NT2/D1 (cell line): ENCODE measurements at regions not wholly inside any gene's neighbourhood (a gene's known extent, or its start where the extent isn't known, plus 50 kb on each side); places are given as distances from the start of the nearest gene placed in this dataset.

Experiments
- DNase-seq: peaks from one replicate; pipeline ENCODE4 v3.0.0-alpha.2; 2011; ENCODE audit warnings: low read depth, low spot score
- H3K27me3 ChIP-seq: 2 replicates; pipeline ENCODE4 v1.6.0; 2011; ENCODE audit warnings: mild to moderate bottlenecking; ENCODE audit not compliant: insufficient read length, insufficient read depth
- H3K36me3 ChIP-seq: 2 replicates; pipeline ENCODE4 v1.6.1; 2011; ENCODE audit warnings: mild to moderate bottlenecking, low read length, mixed read lengths; ENCODE audit not compliant: insufficient read depth, insufficient read length
- H3K4me1 ChIP-seq: 2 replicates; pipeline ENCODE4 v1.5.1; 2011; ENCODE audit not compliant: insufficient read depth, insufficient read length
- H3K4me3 ChIP-seq: 2 replicates; pipeline ENCODE4 v1.5.1; 2011; ENCODE audit warnings: low read depth; ENCODE audit not compliant: insufficient read length
- H3K9ac ChIP-seq: 2 replicates; pipeline ENCODE4 v1.6.0; 2011; ENCODE audit warnings: low read depth; ENCODE audit not compliant: insufficient read length
- H3K9me3 ChIP-seq: 2 replicates; pipeline ENCODE4 v1.5.1; 2011; ENCODE audit warnings: mild to moderate bottlenecking, low read length; ENCODE audit not compliant: insufficient read depth
- SUZ12 ChIP-seq: IDR thresholded peaks from 2 replicates; pipeline ENCODE4 v1.6.1; 2011; ENCODE audit not compliant: insufficient read length, insufficient read depth; ENCODE audit errors: extremely low read depth
- YY1 ChIP-seq: IDR thresholded peaks from 2 replicates; pipeline ENCODE4 v1.6.1; 2011; ENCODE audit not compliant: insufficient read length, insufficient read depth
- ZNF274 ChIP-seq: IDR thresholded peaks from 2 replicates; pipeline ENCODE4 v1.6.1; 2011; ENCODE audit warnings: mild to moderate bottlenecking, low read depth, low read length

- no peak overlapping the region for H3K4me3 ChIP-seq
- no peak for DNase-seq
- no peak overlapping the region for H3K9ac ChIP-seq
- H3K9me3 ChIP-seq, result no peaks in the 10 kb centered on the region
- no peaks in the 10 kb centered on the region for H3K4me1 ChIP-seq
- TF ChIP-seq ZNF274 (no peak), YY1 (no peak), SUZ12 (no peak)
- no peaks in the 10 kb centered on the region for H3K27me3 ChIP-seq
- no peaks in the 10 kb centered on the region for H3K36me3 ChIP-seq
Measured at GRCh38 chr16:50924759-50925545, 183.1 kb downstream of the CYLD start.

- H3K9ac ChIP-seq, result no peak overlapping the region
- TF ChIP-seq ZNF274 (no peak), SUZ12 (no peak), YY1 (no peak)
- H3K4me3 ChIP-seq, result no peak overlapping the region
- no peaks in the 10 kb centered on the region for H3K27me3 ChIP-seq
- H3K4me1 ChIP-seq, result no peaks in the 10 kb centered on the region
- no peaks in the 10 kb centered on the region for H3K36me3 ChIP-seq
- H3K9me3 ChIP-seq, result no peaks in the 10 kb centered on the region
- no peak for DNase-seq
Measured at GRCh38 chr16:50917950-50918703, 176.2 kb downstream of the CYLD start.

GRCh38 chr16:50916040-50916439 lies 174.2 kb downstream of the CYLD start:
- Histone ChIP-seq H3K36me3 (no peaks in the 10 kb centered on the region), H3K9ac (no peak overlapping the region), H3K4me1 (no peaks in the 10 kb centered on the region), H3K4me3 (no peak overlapping the region), H3K9me3 (no peaks in the 10 kb centered on the region), H3K27me3 (no peaks in the 10 kb centered on the region)
- DNase-seq, result no peak
- TF ChIP-seq YY1 (no peak), SUZ12 (no peak), ZNF274 (no peak)

GRCh38 chr16:50915120-50915519 lies 173.2 kb downstream of the CYLD start:
- Histone ChIP-seq H3K36me3 (no peaks in the 10 kb centered on the region), H3K4me1 (no peaks in the 10 kb centered on the region), H3K9ac (no peak overlapping the region), H3K4me3 (no peak overlapping the region), H3K9me3 (no peaks in the 10 kb centered on the region), H3K27me3 (no peaks in the 10 kb centered on the region)
- no peak for DNase-seq
- no peak for TF ChIP-seq YY1

GRCh38 chr16:50910736-50911100 lies 168.8 kb downstream of the CYLD start:
- no peaks in the 10 kb centered on the region for H3K27me3 ChIP-seq
- H3K36me3 ChIP-seq, result no peaks in the 10 kb centered on the region
- peaks cover 5% of the 10 kb centered on the region for H3K4me1 ChIP-seq
- H3K9me3 ChIP-seq, result no peaks in the 10 kb centered on the region
- DNase-seq, result no peak
- H3K9ac ChIP-seq, result no peak overlapping the region
- H3K4me3 ChIP-seq, result no peak overlapping the region
- TF ChIP-seq SUZ12 (no peak), ZNF274 (no peak), YY1 (no peak)

GRCh38 chr16:50909831-50910735 lies 168.2 kb downstream of the CYLD start:
- TF ChIP-seq SUZ12, result no peak
- no peak for TF ChIP-seq ZNF274
- no peak for TF ChIP-seq YY1
- Histone ChIP-seq H3K4me3 (no peak overlapping the region), H3K27me3 (no peaks in the 10 kb centered on the region), H3K4me1 (peaks cover 5% of the 10 kb centered on the region), H3K9me3 (no peaks in the 10 kb centered on the region), H3K36me3 (no peaks in the 10 kb centered on the region), H3K9ac (no peak overlapping the region)
- DNase-seq, result no peak

GRCh38 chr16:50908468-50908867 lies 166.6 kb downstream of the CYLD start:
- Histone ChIP-seq H3K36me3 (no peaks in the 10 kb centered on the region), H3K4me1 (peaks cover 5% of the 10 kb centered on the region), H3K9me3 (no peaks in the 10 kb centered on the region), H3K4me3 (no peak overlapping the region), H3K9ac (no peak overlapping the region), H3K27me3 (no peaks in the 10 kb centered on the region)
- TF ChIP-seq SUZ12 (no peak), ZNF274 (no peak), YY1 (no peak)
- no peak for DNase-seq
